ENCODE measurements at regions not wholly inside any gene's neighbourhood (a gene's known extent, or its start where the extent isn't known, plus 50 kb on each side); places are given as distances from the start of the nearest gene placed in this dataset.

DNA sequence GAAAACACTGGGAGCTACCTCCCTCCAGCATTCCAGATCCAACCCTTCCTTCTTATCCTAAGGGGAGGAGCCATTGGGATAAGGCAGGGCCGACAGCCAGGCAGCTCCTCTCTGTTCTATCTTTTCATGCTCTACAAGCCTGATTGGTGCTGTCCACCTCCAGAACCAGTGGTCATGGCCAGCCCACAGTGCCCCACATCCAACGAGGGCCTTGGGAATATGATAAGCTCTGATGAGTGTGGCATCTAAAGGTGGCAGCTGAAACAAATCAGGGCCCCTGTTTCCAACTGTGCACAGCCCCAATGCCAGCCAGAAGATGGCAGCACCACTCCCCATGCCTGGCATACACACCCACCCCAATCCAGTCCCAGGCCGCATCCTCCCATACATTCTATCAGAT, 329.3 kb downstream of the C1D start:
- WGBS (ENCODE audit: low lambda C conversion rate, missing lambda C conversion rate) = 48% methylated on average over 3 of the region's 3 CpGs
- Histone ChIP-seq H3K27ac (no peak overlapping the region), H3K4me3 (no peak overlapping the region), H3K36me3 (replicated peaks; ENCODE audit: insufficient read depth, low read depth) (no peaks in the 10 kb centered on the region), H4K20me1 (ENCODE audit: insufficient read depth, poor library complexity, severe bottlenecking) (no peaks in the 10 kb centered on the region), H3K9me3 (ENCODE audit: low read depth) (no peaks in the 10 kb centered on the region), H3K27me3 (no peaks in the 10 kb centered on the region), H3K4me1 (ENCODE audit: insufficient read depth) (no peaks in the 10 kb centered on the region), H3K79me2 (no peaks in the 10 kb centered on the region), H3K4me2 (no peak overlapping the region), H2AFZ (no peak overlapping the region), H3K9me2 (replicated peaks; ENCODE audit: insufficient read depth) (no peaks in the 10 kb centered on the region)
- TF ChIP-seq CTCF (IDR thresholded peaks at IDR 0.05; ENCODE audit: poor library complexity) = peak; percentile 27
- no peak for TF ChIP-seq EZH2phosphoT487 (IDR thresholded peaks at IDR 0.05; ENCODE audit: low read depth, severe bottlenecking, unreplicated experiment)
- no peak for DNase-seq (ENCODE audit: low spot score)

DNA sequence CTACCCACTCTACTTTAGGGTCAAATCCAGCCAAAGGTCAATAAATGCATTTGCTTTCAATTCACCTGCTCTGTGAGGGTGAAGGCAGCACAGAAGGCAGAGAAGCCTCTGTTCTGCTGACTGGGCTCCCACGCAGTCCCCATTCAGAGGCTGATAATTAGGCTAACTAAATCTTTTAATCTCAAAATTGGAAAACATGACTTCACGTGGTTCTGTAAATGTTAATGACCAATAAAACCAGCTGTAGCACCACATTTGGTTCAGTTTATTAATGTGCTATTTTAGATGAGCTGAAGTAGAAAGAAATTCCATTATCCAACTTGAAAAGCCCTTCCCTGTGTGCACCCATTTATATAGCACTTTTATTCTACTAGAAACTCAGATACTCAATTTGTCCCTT, 310.6 kb downstream of the C1D start:
- Histone ChIP-seq H3K9me2 (replicated peaks; ENCODE audit: insufficient read depth) (no peaks in the 10 kb centered on the region), H3K9me3 (ENCODE audit: low read depth) (no peaks in the 10 kb centered on the region), H3K79me2 (no peaks in the 10 kb centered on the region), H2AFZ (no peak overlapping the region), H3K4me1 (ENCODE audit: insufficient read depth) (no peaks in the 10 kb centered on the region), H3K4me3 (no peak overlapping the region), H3K27me3 (no peaks in the 10 kb centered on the region), H3K36me3 (replicated peaks; ENCODE audit: insufficient read depth, low read depth) (no peaks in the 10 kb centered on the region), H4K20me1 (ENCODE audit: insufficient read depth, poor library complexity, severe bottlenecking) (no peaks in the 10 kb centered on the region), H3K4me2 (no peak overlapping the region), H3K27ac (no peak overlapping the region)
- DNase-seq (ENCODE audit: low spot score) = no peak
- WGBS (ENCODE audit: low lambda C conversion rate, missing lambda C conversion rate) = 73% methylated on average over 2 of the region's 2 CpGs
- TF ChIP-seq EZH2 (IDR thresholded peaks at IDR 0.05; ENCODE audit: borderline replicate concordance) (no peak), CTCF (IDR thresholded peaks at IDR 0.05; ENCODE audit: poor library complexity) (no peak), EZH2phosphoT487 (IDR thresholded peaks at IDR 0.05; ENCODE audit: low read depth, severe bottlenecking, unreplicated experiment) (no peak)

DNA sequence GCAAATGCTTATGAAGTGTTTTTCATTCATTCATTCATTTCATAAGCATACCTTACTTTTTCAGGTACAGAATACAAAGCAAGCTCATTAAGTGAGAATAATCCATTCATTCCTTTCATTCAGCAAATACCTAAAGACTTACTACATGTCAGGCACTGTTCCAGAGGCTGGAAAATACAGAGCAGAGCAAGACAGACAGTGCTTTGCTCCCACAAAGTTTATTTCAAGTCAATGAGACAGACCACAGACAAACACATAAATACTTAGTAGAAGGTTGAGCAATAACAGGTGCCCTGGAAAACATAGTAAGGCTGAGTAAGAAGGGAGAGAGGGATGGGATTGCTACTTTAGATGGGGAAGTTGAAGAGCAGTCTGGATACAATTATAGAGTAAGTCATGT, 309.8 kb downstream of the C1D start:
- H3K27ac ChIP-seq = no peak overlapping the region
- H3K79me2 ChIP-seq = no peaks in the 10 kb centered on the region
- TF ChIP-seq EZH2 (IDR thresholded peaks at IDR 0.05; ENCODE audit: borderline replicate concordance) (no peak), EZH2phosphoT487 (IDR thresholded peaks at IDR 0.05; ENCODE audit: low read depth, severe bottlenecking, unreplicated experiment) (no peak), CTCF (IDR thresholded peaks at IDR 0.05; ENCODE audit: poor library complexity) (no peak)
- no peak overlapping the region for H2AFZ ChIP-seq
- H3K4me2 ChIP-seq = no peak overlapping the region
- H3K9me2 ChIP-seq (replicated peaks; ENCODE audit: insufficient read depth) = no peaks in the 10 kb centered on the region
- H4K20me1 ChIP-seq (ENCODE audit: insufficient read depth, poor library complexity, severe bottlenecking) = no peaks in the 10 kb centered on the region
- no peak overlapping the region for H3K4me3 ChIP-seq
- no peaks in the 10 kb centered on the region for H3K9me3 ChIP-seq (ENCODE audit: low read depth)
- DNase-seq (ENCODE audit: low spot score) = no peak
- H3K27me3 ChIP-seq = no peaks in the 10 kb centered on the region
- H3K36me3 ChIP-seq (replicated peaks; ENCODE audit: insufficient read depth, low read depth) = no peaks in the 10 kb centered on the region
- H3K4me1 ChIP-seq (ENCODE audit: insufficient read depth) = no peaks in the 10 kb centered on the region

All from hepatocyte (in vitro differentiated cells).